ENCODE measurements at regions not wholly inside any gene's neighbourhood (a gene's known extent, or its start where the extent isn't known, plus 50 kb on each side); places are given as distances from the start of the nearest gene placed in this dataset.

DNA sequence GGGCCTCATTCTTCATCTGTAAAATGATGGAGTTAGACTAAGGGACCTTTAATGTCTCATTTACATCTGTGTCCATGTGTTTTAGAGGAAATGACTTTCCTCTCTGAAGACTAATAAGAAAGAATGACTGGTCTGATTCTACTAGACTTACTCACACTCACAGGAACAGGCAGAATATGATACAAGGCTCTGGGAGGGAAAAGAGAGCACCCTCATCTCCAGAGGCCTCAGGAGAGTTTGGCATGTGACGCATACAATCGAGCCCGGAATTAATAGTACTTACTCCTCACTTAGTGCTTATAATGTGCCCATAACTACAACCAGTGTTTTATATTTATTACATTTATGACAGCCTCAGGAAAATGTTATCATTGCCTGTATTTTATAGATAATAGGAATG lies 608.7 kb downstream of the KCTD16 start:
- TF ChIP-seq, protein P1, sequence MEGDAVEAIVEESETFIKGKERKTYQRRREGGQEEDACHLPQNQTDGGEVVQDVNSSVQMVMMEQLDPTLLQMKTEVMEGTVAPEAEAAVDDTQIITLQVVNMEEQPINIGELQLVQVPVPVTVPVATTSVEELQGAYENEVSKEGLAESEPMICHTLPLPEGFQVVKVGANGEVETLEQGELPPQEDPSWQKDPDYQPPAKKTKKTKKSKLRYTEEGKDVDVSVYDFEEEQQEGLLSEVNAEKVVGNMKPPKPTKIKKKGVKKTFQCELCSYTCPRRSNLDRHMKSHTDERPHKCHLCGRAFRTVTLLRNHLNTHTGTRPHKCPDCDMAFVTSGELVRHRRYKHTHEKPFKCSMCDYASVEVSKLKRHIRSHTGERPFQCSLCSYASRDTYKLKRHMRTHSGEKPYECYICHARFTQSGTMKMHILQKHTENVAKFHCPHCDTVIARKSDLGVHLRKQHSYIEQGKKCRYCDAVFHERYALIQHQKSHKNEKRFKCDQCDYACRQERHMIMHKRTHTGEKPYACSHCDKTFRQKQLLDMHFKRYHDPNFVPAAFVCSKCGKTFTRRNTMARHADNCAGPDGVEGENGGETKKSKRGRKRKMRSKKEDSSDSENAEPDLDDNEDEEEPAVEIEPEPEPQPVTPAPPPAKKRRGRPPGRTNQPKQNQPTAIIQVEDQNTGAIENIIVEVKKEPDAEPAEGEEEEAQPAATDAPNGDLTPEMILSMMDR (IDR thresholded peaks at IDR 0.05), result no peak
- TF ChIP-seq ZFX (IDR thresholded peaks at IDR 0.05; ENCODE audit: borderline replicate concordance), result no peak

Data from 22Rv1 (cell line).